Effector CD8-positive, alpha-beta T cell (primary cell): ENCODE measurements at regions not wholly inside any gene's neighbourhood (a gene's known extent, or its start where the extent isn't known, plus 50 kb on each side); places are given as distances from the start of the nearest gene placed in this dataset.
"Not testable (repeated sequence)": the region's sequence is repeated elsewhere in the genome, so short reads cannot be mapped to it uniquely, and the experiment has no call there.

Experiments used
- DNase-seq: peaks from one replicate; lab custom pipeline; 2025; lab: John Stamatoyannopoulos, UW

GRCh38 chr2:58720770-58721697 lies 479.9 kb upstream of the FANCL start:
- DNase-seq, result no peak

- no peak for DNase-seq
Measured at GRCh38 chr2:58720033-58720769, 479.1 kb upstream of the FANCL start.

GRCh38 chr2:58715344-58715743 lies 474.2 kb upstream of the FANCL start:
- no peak for DNase-seq

- DNase-seq, result no peak
Measured at GRCh38 chr2:58714238-58714637, 473.1 kb upstream of the FANCL start.

GRCh38 chr2:58710795-58711279 lies 469.7 kb upstream of the FANCL start:
- no peak for DNase-seq

- no peak for DNase-seq
Measured at GRCh38 chr2:58709687-58710354, 468.7 kb upstream of the FANCL start.

GRCh38 chr2:58709274-58709673 lies 468.1 kb upstream of the FANCL start:
- DNase-seq, result no peak

- DNase-seq, result no peak
Measured at GRCh38 chr2:58708565-58708964, 467.4 kb upstream of the FANCL start.

- no peak for DNase-seq
Measured at GRCh38 chr2:58702302-58702885, 461.3 kb upstream of the FANCL start.

- no peak for DNase-seq
Measured at GRCh38 chr2:58701688-58702301, 460.7 kb upstream of the FANCL start.

GRCh38 chr2:58700591-58700990 lies 459.5 kb upstream of the FANCL start:
- DNase-seq, result no peak

- DNase-seq, result no peak
Measured at GRCh38 chr2:58699411-58699810, 458.3 kb upstream of the FANCL start.

- DNase-seq, result no peak
Measured at GRCh38 chr2:58698620-58699019, 457.5 kb upstream of the FANCL start.

GRCh38 chr2:58694114-58694513 lies 453.0 kb upstream of the FANCL start:
- not testable (repeated sequence) for DNase-seq

- DNase-seq, result not testable (repeated sequence)
Measured at GRCh38 chr2:58691041-58691440, 449.9 kb upstream of the FANCL start.

- no peak for DNase-seq
Measured at GRCh38 chr2:58688813-58689212, 447.7 kb upstream of the FANCL start.

- DNase-seq, result no peak
Measured at GRCh38 chr2:58686776-58687175, 445.7 kb upstream of the FANCL start.

- no peak for DNase-seq
Measured at GRCh38 chr2:58680755-58681310, 439.7 kb upstream of the FANCL start.

GRCh38 chr2:58677748-58678147 lies 436.6 kb upstream of the FANCL start:
- DNase-seq, result no peak

- DNase-seq, result no peak
Measured at GRCh38 chr2:58671675-58672074, 430.6 kb upstream of the FANCL start.

GRCh38 chr2:58669998-58670397 lies 428.9 kb upstream of the FANCL start:
- no peak for DNase-seq
